ENCODE measurements at regions not wholly inside any gene's neighbourhood (a gene's known extent, or its start where the extent isn't known, plus 50 kb on each side); places are given as distances from the start of the nearest gene placed in this dataset.

GRCh38 chr3:187949093-187949820 is 204.0 kb upstream of the BCL6 start:
- Histone ChIP-seq H3K9me2 (replicated peaks; ENCODE audit: control insufficient read depth, low read length) (no peaks in the 10 kb centered on the region), H3K79me2 (ENCODE audit: control insufficient read depth, low read length) (peaks cover 73% of the 10 kb centered on the region), H3K4me1 (ENCODE audit: control insufficient read depth, low read length) (peaks cover 99% of the 10 kb centered on the region), H3K4me2 (ENCODE audit: low read length) (peak overlapping the region; percentile 92), H3K9me3 (ENCODE audit: control insufficient read depth, insufficient read depth, low read length) (no peaks in the 10 kb centered on the region), H3F3A (ENCODE audit: control insufficient read depth, insufficient read depth) (peaks cover 60% of the 10 kb centered on the region), H3K4me3 (ENCODE audit: low read length) (peak overlapping the region; percentile 79), H3K27me3 (ENCODE audit: control insufficient read depth, low read length) (no peaks in the 10 kb centered on the region), H3K36me3 (ENCODE audit: control insufficient read depth, low read length) (peaks cover 78% of the 10 kb centered on the region), H4K20me1 (ENCODE audit: control insufficient read depth, insufficient read depth, low read depth, low read length) (no peaks in the 10 kb centered on the region), H3K27ac (ENCODE audit: low read depth, low read length) (peak overlapping the region; percentile 99)
- TF ChIP-seq EZH2phosphoT487 (IDR thresholded peaks at IDR 0.05; ENCODE audit: borderline replicate concordance, low read length) = no peak
- TF ChIP-seq, protein P1, sequence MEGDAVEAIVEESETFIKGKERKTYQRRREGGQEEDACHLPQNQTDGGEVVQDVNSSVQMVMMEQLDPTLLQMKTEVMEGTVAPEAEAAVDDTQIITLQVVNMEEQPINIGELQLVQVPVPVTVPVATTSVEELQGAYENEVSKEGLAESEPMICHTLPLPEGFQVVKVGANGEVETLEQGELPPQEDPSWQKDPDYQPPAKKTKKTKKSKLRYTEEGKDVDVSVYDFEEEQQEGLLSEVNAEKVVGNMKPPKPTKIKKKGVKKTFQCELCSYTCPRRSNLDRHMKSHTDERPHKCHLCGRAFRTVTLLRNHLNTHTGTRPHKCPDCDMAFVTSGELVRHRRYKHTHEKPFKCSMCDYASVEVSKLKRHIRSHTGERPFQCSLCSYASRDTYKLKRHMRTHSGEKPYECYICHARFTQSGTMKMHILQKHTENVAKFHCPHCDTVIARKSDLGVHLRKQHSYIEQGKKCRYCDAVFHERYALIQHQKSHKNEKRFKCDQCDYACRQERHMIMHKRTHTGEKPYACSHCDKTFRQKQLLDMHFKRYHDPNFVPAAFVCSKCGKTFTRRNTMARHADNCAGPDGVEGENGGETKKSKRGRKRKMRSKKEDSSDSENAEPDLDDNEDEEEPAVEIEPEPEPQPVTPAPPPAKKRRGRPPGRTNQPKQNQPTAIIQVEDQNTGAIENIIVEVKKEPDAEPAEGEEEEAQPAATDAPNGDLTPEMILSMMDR (IDR thresholded peaks at IDR 0.05; ENCODE audit: low read depth, low read length, poor library complexity, severe bottlenecking) = no peak

GRCh38 chr3:187950671-187951070 is 203.3 kb upstream of the LPP start:
- H3K27me3 ChIP-seq (ENCODE audit: control insufficient read depth, low read length) = no peaks in the 10 kb centered on the region
- H3K4me3 ChIP-seq (ENCODE audit: low read length) = peak overlapping the region; percentile 79
- peaks cover 50% of the 10 kb centered on the region for H3F3A ChIP-seq (ENCODE audit: control insufficient read depth, insufficient read depth)
- H3K9me3 ChIP-seq (ENCODE audit: control insufficient read depth, insufficient read depth, low read length) = no peaks in the 10 kb centered on the region
- H3K9me2 ChIP-seq (replicated peaks; ENCODE audit: control insufficient read depth, low read length) = no peaks in the 10 kb centered on the region
- H3K36me3 ChIP-seq (ENCODE audit: control insufficient read depth, low read length) = peaks cover 70% of the 10 kb centered on the region
- TF ChIP-seq EZH2phosphoT487 (IDR thresholded peaks at IDR 0.05; ENCODE audit: borderline replicate concordance, low read length) = no peak
- TF ChIP-seq, protein P1 (IDR thresholded peaks at IDR 0.05; ENCODE audit: low read depth, low read length, poor library complexity, severe bottlenecking) = no peak
- H3K4me1 ChIP-seq (ENCODE audit: control insufficient read depth, low read length) = peaks cover 100% of the 10 kb centered on the region
- no peaks in the 10 kb centered on the region for H4K20me1 ChIP-seq (ENCODE audit: control insufficient read depth, insufficient read depth, low read depth, low read length)
- H3K4me2 ChIP-seq (ENCODE audit: low read length) = peak overlapping the region; percentile 92
- H3K79me2 ChIP-seq (ENCODE audit: control insufficient read depth, low read length) = peaks cover 71% of the 10 kb centered on the region
- peak overlapping the region; percentile 99 for H3K27ac ChIP-seq (ENCODE audit: low read depth, low read length)

GRCh38 chr3:187951452-187952190 is 202.3 kb upstream of the LPP start:
- peaks cover 65% of the 10 kb centered on the region for H3K36me3 ChIP-seq (ENCODE audit: control insufficient read depth, low read length)
- no peaks in the 10 kb centered on the region for H3K9me3 ChIP-seq (ENCODE audit: control insufficient read depth, insufficient read depth, low read length)
- H3K27ac ChIP-seq (ENCODE audit: low read depth, low read length) = peak overlapping the region; percentile 99
- peaks cover 72% of the 10 kb centered on the region for H3K79me2 ChIP-seq (ENCODE audit: control insufficient read depth, low read length)
- H3K27me3 ChIP-seq (ENCODE audit: control insufficient read depth, low read length) = no peaks in the 10 kb centered on the region
- H3K4me1 ChIP-seq (ENCODE audit: control insufficient read depth, low read length) = peaks cover 100% of the 10 kb centered on the region
- no peak for TF ChIP-seq EZH2phosphoT487 (IDR thresholded peaks at IDR 0.05; ENCODE audit: borderline replicate concordance, low read length)
- TF ChIP-seq, protein P1 (IDR thresholded peaks at IDR 0.05; ENCODE audit: low read depth, low read length, poor library complexity, severe bottlenecking) = no peak
- H3K4me3 ChIP-seq (ENCODE audit: low read length) = peak overlapping the region; percentile 79
- H3K4me2 ChIP-seq (ENCODE audit: low read length) = peak overlapping the region; percentile 92
- no peaks in the 10 kb centered on the region for H3K9me2 ChIP-seq (replicated peaks; ENCODE audit: control insufficient read depth, low read length)
- H3F3A ChIP-seq (ENCODE audit: control insufficient read depth, insufficient read depth) = peaks cover 41% of the 10 kb centered on the region
- H4K20me1 ChIP-seq (ENCODE audit: control insufficient read depth, insufficient read depth, low read depth, low read length) = no peaks in the 10 kb centered on the region
